ENCODE measurements at regions not wholly inside any gene's neighbourhood (a gene's known extent, or its start where the extent isn't known, plus 50 kb on each side); places are given as distances from the start of the nearest gene placed in this dataset.
"Not testable (repeated sequence)": the region's sequence is repeated elsewhere in the genome, so short reads cannot be mapped to it uniquely, and the experiment has no call there.

GRCh38 chrX:73913580-73913979 lies 61.1 kb upstream of the XIST start:
- Mint-ChIP-seq H3K4me3 (no peak overlapping the region), H3K27ac (ENCODE audit: low read depth) (no peak overlapping the region), H3K27me3 (peaks cover 10% of the 10 kb centered on the region), H3K9me3 (no peaks in the 10 kb centered on the region), H3K36me3 (ENCODE audit: insufficient read depth) (no peaks in the 10 kb centered on the region), H3K4me1 (no peaks in the 10 kb centered on the region)
- ATAC-seq (replicated peaks; ENCODE audit: extremely low read depth, poor library complexity, severe bottlenecking) = no peak
- no peak for DNase-seq (ENCODE audit: low spot score in 2 of 2)

GRCh38 chrX:73911946-73912345 lies 59.4 kb upstream of the XIST start:
- H3K36me3 Mint-ChIP-seq (ENCODE audit: insufficient read depth); DNase-seq (ENCODE audit: low spot score in 2 of 2); H3K4me1 Mint-ChIP-seq; H3K4me3 Mint-ChIP-seq; H3K27ac Mint-ChIP-seq (ENCODE audit: low read depth); H3K9me3 Mint-ChIP-seq; ATAC-seq (replicated peaks; ENCODE audit: extremely low read depth, poor library complexity, severe bottlenecking): not testable (repeated sequence)
- H3K27me3 Mint-ChIP-seq = peaks cover 10% of the 10 kb centered on the region

GRCh38 chrX:73905749-73906374 lies 53.3 kb upstream of the XIST start:
- H3K4me1 Mint-ChIP-seq; H3K9me3 Mint-ChIP-seq; H3K27ac Mint-ChIP-seq (ENCODE audit: low read depth); H3K4me3 Mint-ChIP-seq; DNase-seq (ENCODE audit: low spot score in 2 of 2); ATAC-seq (replicated peaks; ENCODE audit: extremely low read depth, poor library complexity, severe bottlenecking); H3K36me3 Mint-ChIP-seq (ENCODE audit: insufficient read depth): not testable (repeated sequence)
- H3K27me3 Mint-ChIP-seq = peaks cover 10% of the 10 kb centered on the region

GRCh38 chrX:73903941-73904340 lies 51.4 kb upstream of the XIST start:
- Mint-ChIP-seq H3K4me1 (no peaks in the 10 kb centered on the region), H3K27ac (ENCODE audit: low read depth) (no peak overlapping the region), H3K27me3 (no peaks in the 10 kb centered on the region), H3K36me3 (ENCODE audit: insufficient read depth) (peaks cover 2% of the 10 kb centered on the region), H3K4me3 (no peak overlapping the region), H3K9me3 (no peaks in the 10 kb centered on the region)
- DNase-seq (ENCODE audit: low spot score in 2 of 2) = no peak
- ATAC-seq (replicated peaks; ENCODE audit: extremely low read depth, poor library complexity, severe bottlenecking) = no peak
